HG02938 (cell line): ENCODE measurements at regions not wholly inside any gene's neighbourhood (a gene's known extent, or its start where the extent isn't known, plus 50 kb on each side); places are given as distances from the start of the nearest gene placed in this dataset.

Experiments
- ATAC-seq: cut with Tn5 transposase; IDR thresholded peaks from one replicate; pipeline ENCODE4 v1.9.1; 2021; ENCODE audit warnings: mild to moderate bottlenecking, moderate library complexity; ENCODE audit not compliant: unreplicated experiment

- ATAC-seq: no peak
These were observed 234.4 kb downstream of the KCNA4 start for GRCh38 chr11:29782447-29782846.

- no peak for ATAC-seq
These were observed 235.6 kb downstream of the KCNA4 start for GRCh38 chr11:29781268-29781667.

GRCh38 chr11:29780756-29781155 lies 236.1 kb downstream of the KCNA4 start:
- ATAC-seq: no peak

GRCh38 chr11:29773656-29774264 lies 243.1 kb downstream of the KCNA4 start:
- no peak for ATAC-seq

- no peak for ATAC-seq
These were observed 260.0 kb downstream of the KCNA4 start for GRCh38 chr11:29756871-29757270.

- ATAC-seq: no peak
These were observed 261.4 kb downstream of the KCNA4 start for GRCh38 chr11:29755474-29755873.

GRCh38 chr11:29751618-29752017 lies 265.2 kb downstream of the KCNA4 start:
- no peak for ATAC-seq

- ATAC-seq: no peak
These were observed 266.4 kb downstream of the KCNA4 start for GRCh38 chr11:29750392-29750791.

- ATAC-seq: no peak
These were observed 282.5 kb downstream of the KCNA4 start for GRCh38 chr11:29734287-29734686.

- ATAC-seq: no peak
These were observed 303.0 kb downstream of the KCNA4 start for GRCh38 chr11:29713831-29714320.

- no peak for ATAC-seq
These were observed 304.2 kb downstream of the KCNA4 start for GRCh38 chr11:29712616-29713015.

GRCh38 chr11:29707924-29708323 lies 308.9 kb downstream of the KCNA4 start:
- ATAC-seq: no peak

- no peak for ATAC-seq
These were observed 331.5 kb downstream of the KCNA4 start for GRCh38 chr11:29685361-29685760.

GRCh38 chr11:29682856-29683255 lies 334.0 kb downstream of the KCNA4 start:
- ATAC-seq: no peak

GRCh38 chr11:29679996-29680395 lies 336.8 kb downstream of the KCNA4 start:
- ATAC-seq: peak; percentile 86

- ATAC-seq: no peak
These were observed 339.8 kb downstream of the KCNA4 start for GRCh38 chr11:29676993-29677392.

GRCh38 chr11:29669310-29669709 lies 347.5 kb downstream of the KCNA4 start:
- no peak for ATAC-seq

GRCh38 chr11:29657709-29658108 lies 359.1 kb downstream of the KCNA4 start:
- no peak for ATAC-seq

- no peak for ATAC-seq
These were observed 360.2 kb downstream of the KCNA4 start for GRCh38 chr11:29656597-29656996.

GRCh38 chr11:29645373-29645772 lies 371.5 kb downstream of the KCNA4 start:
- no peak for ATAC-seq

GRCh38 chr11:29641201-29641600 lies 375.6 kb downstream of the KCNA4 start:
- no peak for ATAC-seq

- no peak for ATAC-seq
These were observed 382.1 kb downstream of the KCNA4 start for GRCh38 chr11:29634744-29635143.

GRCh38 chr11:29634244-29634643 lies 382.6 kb downstream of the KCNA4 start:
- no peak for ATAC-seq
